GM19238 (cell line): ENCODE measurements at regions not wholly inside any gene's neighbourhood (a gene's known extent, or its start where the extent isn't known, plus 50 kb on each side); places are given as distances from the start of the nearest gene placed in this dataset.

Experiments
- DNase-seq: peaks from one replicate; pipeline ENCODE4 v3.0.0; 2011; ENCODE audit warnings: low spot score; ENCODE audit not compliant: insufficient read length

DNA sequence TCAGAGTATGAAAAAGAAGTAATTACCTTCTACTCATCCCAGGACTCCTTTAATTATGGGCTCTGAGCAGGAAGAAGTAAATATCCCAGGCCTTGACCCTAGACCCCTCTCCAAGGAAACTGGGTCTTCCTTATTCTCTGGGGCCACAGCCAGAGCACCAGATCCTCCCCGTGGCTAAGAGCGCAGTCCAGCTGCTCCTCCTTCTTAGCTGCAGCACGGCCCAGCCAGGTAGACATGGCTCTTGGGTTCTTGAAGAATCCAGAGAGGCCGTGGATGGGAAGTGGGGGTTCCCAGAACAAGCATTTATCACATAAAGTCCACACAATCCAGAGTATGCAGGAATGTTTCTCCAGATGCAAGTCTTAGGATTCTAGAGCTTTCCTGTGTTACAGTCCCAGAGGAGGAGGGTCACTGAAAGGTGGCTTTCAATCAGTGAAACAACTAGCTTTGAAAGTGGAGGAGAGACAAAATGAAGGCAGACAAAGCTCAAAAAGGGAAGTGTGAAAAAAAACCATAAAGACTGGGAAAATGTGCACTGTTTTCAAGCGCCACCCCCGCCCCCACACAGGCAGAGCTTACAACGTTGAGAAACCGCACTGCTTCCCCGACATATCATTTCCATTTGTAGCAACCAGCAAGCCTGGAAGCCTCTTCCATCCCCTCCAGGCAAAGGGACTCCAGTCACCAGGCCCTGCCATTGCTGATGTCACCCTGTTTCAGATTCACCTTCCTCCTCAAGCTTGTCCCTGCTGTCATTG, 396.5 kb upstream of the MKI67 start:
- DNase-seq, result no peak

DNA sequence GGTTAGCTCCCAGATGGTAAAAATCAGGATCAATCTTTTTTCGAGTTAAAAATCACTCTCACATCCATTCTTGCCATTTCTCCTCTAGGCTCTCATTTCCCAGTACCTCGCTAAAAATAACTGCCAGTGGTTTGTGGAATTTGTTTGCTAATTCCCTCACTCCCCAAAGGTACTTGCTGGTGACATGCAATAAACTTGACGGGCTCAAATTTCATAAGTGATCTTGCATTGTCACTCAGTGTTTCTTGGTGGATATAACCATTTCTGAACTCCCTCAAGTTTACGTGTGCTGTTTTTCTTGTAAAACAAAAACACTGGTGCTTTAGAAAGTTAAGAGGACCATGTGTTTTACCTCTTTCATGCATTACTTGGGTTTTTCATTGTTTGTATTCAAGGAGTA, 399.2 kb upstream of the MKI67 start:
- DNase-seq, result no peak

DNA sequence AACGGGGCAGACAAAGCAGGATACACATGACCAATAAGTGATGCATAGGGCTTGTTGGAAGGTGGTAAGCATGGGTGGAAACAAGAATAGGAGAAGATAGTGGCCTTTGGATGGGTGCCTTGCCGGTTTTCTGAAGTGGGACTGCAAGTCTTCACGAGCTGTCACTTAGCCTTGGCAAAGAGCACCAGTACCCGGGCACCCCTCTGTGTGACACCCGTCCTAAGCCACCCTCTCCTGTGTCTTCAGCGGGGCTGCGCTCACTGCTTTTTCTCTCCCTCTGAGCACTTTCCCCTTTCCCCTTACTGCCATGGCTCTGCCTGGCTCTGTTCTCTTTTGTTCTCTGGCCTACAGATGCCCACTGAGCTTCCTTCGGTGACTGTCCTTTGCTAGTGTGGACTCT, 399.7 kb upstream of the MKI67 start:
- DNase-seq, result no peak

DNA sequence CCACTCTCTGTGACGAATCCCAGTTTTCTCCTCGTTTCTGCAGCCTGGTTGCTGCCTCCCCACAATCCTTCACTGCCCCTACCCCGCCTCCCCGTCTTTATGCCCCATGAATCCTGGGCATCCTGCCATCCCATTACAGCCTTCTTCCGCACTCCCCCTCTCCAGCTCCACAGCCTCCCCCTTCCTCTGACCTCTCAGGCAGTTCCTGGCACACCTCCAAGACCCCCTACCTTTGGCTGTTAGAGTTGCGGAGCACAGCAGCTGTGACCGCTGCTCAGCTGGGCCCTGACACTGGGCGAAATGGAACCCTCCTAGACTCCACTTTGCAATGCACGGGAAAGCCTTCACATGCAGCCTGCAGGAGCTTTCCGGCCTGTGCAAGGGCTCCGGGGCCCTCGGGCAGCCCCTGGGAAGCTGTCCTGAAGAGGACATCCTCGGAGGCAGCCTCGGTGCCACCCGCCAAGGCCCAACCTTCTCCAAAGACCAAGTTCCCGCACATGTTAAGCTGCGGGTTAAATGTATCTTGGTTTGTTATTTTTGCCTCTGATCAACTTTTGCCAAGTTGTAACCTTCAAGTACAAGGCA, 400.7 kb upstream of the MKI67 start:
- DNase-seq, result no peak

DNA sequence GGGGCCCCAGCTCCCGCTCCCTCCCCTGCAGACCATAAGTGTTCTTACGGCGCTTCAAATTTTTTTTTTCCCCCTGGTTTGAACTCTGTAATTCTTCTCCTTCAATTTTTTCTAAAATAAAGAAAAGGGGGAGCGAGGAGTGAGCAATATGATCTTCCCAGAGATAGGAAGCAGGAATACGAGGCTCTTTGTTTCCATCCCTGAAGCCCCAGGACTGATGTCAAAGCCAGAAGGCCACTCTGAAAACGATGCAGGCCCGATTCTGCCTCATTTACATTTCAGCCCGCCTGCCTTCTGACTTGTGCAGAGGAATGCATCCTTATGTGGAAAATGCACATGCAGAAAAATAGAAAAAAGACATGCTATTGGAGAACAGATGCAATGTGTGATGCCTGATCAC, 401.5 kb upstream of the MKI67 start:
- DNase-seq, result no peak

DNA sequence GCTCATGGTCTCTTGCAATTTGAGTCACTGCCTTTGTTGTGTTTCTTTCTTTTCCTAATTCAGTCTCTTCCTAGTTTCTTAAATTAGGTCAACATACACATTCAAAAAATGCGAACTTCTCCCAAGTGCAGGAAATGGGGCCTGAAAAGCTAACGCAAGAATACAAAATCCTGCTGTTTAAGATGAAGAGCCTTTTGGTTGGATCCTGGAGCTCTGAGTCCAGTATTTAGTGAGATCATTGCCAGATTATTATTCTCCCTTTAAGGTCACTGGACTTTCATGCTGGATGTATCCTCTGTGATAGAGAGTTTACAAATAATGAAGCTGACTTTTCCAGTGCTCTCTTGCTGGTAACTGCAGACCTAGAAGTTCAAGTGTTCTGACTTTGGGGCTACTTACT, 401.9 kb upstream of the MKI67 start:
- DNase-seq, result no peak

DNA sequence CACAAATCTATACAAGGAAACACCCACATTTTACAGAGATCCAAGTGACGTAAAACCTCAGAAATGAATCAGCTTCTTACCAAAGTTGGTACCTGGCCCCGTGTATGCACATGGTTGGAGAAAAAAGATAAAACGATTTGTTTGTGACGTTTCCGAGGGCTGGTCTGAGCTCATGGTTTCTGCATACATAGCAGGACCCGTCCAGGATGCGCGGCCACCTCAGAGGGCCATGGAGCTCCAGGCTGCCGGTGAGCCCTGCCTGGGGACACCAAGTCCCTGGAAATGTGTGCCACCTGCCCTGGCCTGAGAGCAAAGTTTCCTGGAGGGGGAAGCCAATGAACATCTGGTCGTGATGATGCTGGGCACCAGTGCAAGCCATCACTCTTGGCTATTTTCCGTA, 402.6 kb upstream of the MKI67 start:
- DNase-seq, result no peak

DNA sequence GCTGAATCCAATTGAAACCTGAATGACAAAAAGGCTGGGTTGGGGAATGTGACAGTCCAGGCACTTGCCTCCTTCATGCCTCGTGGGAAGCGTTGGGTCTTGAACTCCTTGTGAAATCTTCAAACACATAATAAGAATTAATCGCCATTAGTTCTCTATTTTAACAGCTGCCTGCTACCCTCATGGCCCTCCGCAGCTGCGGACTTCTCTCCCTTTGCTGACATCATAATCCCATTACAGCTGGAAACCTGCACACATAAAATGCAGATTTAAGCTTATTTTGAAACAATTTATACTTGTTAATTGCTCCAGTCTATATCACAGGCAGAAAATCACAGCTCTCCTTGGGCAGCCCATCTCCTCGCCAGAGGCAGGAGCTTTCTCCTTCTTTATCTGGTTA, 403.0 kb upstream of the MKI67 start:
- no peak for DNase-seq

DNA sequence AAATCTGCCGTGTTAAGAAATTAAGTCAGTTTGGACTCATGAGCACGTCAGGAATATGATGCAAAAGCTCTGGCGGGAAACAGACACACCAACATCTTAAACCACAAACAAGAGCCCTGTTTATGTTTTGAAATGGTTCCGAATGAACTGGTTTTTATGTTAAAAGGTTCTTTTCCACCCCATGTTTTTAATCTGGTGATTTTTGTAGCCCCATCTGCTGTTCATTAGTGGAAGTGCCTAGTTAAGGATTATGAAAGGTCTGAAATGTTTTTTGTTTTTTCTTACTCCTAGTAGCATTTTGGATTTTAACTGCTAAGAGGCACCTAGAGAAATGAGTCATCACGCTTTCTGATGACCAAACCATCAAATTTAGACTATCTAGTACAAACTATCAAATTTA, 404.1 kb upstream of the MKI67 start:
- DNase-seq, result no peak

DNA sequence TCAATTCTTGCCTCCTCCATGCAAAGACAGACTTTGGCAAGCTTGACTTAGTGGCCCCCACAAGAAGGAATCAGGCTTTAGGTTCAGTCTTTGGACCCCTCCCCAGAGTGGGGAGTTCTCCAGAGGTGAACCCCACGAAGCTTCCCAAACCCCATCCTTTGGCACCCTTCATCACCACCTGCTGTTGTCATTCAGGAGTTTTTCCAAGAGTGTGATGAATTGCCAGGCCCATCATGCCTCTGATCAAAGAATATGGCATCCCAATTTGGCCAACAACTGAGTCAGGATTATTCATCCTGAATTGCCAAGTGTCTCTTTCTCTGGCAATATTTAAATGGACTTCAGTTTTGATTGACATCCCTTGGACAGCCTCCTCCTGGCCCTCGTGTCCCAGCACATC, 404.7 kb upstream of the MKI67 start:
- no peak for DNase-seq

DNA sequence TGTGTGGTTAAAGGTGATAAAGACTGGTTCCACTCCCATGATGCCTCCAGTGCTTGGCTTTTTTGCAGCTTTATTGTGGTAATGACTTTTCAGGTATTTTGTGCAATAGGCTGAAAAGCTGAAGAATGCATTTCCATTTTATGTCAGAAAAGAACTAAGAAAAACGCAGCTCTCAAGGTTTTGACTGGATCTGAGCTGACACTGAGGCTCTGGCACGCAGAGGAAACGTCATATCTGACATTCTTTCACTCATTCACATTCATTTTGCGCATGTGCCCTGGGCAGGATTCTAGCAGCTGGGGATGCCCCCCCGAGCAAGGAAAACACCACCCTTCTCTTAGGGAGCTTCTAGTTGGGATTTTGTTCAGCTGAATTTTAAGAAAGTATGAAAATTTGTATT, 408.5 kb upstream of the MKI67 start:
- no peak for DNase-seq

DNA sequence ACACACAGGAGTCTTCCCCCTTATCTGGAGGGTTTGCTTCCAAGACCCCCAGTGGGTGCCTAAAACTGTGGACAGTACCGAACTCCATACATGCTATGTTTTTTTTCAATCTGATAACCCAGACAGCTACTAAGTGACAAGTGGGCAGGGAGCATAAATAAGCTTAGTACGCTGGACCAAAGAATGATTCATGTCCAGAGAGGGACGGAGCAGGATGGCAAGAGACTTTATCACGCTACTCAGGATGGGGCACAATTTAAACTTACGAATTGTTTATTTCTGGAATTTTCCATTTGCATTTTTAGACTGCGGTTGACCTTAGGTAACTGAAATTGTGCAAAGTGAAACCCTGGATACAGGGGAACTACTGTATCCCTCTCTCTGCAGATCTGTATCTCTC, 410.0 kb upstream of the MKI67 start:
- no peak for DNase-seq

DNA sequence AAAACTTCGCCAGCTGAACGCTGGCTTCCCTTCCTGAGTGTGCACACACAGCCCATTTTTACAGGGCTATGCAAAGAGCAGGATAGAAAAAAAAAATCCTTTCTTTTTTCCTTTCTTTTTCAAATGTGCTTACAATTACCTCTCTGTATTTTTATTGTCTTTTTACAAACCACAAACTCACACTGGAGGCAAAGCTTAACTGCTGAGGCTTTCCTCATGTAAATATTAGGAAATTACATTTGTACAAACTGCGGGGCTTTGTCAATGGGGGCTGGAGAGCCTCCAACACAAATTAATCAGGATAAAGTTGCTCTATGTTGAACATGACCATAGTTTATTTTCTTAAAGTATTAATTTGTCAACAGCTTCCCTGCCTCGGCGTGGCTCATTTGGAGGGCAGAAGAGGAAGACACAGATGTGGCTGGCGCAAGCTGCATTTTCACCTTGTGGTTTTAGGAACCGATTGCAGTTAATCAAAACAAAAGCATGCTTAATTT, 411.7 kb upstream of the MKI67 start:
- no peak for DNase-seq

DNA sequence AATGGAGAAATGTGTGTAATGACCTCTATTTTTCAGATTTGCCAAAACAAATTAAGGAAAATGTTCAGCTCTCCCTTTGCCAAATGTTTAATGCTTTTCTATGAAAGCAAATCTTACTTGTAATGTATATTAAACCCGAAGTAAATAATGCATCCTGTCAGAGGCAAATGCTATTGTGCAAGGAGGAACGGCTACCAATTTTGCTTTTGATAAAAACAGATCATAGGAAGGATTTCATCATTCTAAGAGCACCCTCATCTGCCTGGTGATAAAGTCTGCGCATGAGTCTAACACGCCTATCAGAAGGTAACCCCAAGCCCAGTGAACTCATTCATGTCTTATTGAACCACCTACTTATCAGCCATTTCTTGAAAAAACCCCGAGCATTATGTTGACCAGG, 412.4 kb upstream of the MKI67 start:
- no peak for DNase-seq

DNA sequence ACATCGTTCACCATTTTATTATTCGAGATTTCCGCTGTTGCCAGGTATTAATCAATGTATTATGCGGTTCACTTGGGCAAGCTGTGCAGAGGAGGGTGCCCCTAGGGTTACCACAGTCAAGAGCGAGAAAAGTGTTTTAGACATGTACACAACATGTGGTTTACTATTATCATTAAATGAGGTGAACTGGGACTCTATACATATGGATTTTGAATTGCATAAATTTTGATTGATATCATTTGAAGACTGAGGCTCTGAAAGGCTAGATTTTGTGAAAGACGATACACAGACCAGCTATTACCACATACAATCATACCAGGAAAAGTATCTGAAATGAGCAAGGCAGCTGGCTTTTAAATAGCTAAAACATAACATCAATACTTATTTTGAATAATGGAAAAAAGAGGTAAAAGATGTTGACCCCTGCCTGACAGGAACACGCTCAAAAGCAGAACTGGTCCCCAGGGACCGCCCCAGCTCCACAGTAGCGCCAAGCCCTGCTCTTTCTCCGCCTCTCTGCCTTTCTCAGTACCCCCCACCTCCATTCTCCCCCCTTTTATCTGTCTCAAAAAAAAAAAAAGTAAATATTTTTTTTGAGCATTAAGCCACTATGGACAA, 413.4 kb upstream of the MKI67 start:
- DNase-seq, result no peak

DNA sequence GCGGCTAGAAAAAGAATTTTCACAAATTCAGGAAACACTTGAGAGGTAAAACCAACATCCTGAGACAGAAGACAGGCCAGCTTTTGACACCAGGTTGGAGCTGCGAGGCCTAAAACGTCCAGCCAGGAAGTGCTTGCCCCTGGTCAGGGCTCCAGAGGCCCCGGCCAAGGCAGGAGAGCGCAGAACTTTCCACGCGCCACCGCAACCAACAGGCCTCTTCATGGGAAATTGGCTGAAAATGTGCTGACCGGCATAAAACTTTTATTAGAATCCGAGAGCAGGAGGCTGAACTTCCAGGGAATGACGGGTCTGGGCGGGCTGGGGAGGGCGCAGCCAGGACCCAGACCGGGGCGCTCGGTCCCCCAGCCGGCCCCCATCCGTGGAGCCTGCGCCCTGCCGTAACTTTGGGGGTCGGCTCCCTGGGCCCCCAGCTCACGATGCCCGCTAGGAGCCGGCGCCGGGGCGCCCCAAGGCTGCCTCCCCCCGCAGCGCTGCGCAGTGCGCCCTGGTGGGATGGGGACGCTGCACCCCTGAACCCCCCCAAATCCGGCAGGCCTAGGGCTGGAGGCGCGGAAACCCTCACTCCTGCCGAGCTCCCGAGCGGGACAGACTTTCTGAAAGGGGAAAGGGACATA, 414.0 kb upstream of the MKI67 start:
- DNase-seq, result no peak

DNA sequence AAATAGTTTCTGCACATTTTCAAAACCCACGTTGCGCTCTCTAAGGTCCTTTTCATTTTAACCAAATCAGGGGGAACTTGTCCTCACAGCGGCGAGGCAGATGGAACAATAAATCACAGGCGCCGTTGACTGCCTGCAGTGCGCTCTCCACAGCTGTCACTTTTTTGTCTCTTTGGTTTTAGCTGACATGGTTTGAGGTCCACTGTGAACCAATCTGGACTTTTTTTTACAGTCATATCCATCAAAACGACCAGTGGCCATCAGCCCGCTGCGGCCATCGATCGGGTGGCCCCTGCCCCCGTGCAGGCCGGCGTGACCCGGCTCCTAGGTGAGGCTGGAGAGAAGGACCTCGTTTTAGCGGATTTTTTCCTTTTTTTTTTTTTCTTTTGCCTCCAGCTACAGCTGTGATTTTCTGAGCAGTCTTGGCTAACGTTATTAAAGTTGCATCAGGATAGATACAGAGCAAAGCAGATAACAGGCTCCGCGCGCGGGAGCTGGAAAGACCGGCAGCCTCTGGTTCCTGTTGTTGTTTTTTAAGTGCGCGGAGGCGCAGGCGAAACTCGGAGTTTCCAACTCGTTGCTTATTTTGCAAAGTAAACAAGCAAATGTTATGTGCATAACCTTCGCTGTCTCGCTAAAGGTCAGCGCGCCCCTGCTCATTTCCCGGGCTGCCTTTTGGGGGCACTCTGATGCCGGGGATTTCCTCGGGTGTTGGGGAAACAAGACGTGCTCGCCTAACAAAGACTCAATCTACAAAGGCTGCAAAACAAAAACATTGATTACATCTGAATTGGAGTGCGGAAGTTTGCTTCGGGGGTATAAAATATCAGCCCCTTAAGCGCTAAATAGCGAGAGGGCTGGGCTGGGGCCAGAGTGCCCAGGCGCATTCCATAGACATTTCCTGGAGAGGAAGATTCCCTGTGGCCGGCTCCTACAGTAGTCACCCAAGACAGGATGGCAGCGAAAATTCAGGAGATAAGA, 414.8 kb upstream of the MKI67 start:
- DNase-seq, result no peak

DNA sequence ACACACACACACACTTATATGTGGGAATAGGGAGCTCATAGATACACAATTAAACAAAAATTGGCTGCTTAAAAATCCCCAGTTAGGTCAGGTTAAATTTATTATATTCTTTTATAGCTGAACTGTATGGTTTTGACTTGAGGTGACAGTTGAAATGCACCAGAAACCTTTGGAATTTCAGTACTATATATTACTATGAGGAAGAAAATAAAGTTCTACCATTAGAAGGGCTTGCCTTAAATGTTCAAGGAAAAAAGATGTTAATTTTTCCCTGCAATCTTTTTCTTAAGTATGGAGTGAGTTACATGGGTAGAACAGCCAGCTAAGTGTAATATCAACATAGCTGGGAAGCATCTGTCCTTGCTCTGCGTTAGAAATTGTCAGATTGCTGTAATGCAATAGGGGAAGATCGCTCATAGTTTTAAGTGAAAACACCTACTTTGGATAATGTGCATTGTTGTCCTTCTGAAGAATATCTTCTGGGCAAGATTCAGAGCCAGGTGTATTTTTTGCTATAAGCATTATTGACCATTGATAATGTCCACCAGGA, 415.8 kb upstream of the MKI67 start:
- DNase-seq, result no peak

DNA sequence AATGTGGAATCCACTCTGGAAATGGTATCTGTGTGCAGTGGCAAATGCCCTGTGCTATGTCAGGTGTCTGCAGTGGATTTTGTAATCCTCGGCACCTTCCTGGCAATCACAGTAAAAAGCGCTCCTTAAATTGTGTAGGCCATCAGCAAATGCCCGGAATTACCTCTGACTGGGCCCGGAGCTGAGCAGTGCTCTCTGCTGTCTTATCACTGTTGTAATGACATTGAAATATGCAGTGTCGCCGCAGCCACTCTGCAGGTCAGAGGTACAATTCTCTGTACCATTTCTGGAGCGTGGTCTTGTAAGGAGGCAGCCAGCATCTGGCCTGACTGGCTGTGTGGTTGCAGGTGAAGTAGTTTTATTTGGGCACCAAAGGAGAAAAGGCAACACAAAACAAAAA, 416.4 kb upstream of the MKI67 start:
- no peak for DNase-seq

DNA sequence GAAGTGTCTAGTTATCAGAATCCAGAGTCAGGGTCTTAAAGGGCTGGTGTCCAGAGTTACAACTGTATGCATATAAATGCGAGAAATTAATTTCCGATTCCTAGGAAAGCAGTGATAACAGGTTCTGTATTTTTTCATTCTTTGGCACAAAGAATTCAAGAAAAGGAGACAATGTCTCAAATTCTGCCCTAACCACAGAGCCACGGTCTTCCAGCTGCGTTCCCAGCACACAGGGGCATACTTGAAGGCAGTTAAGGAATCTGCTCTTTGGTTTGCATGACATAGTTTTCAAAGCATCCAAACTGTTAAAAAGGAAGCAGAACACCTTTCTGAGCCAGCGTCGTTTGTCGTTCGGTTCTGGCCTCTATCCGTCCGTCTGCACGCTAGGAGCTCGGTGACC, 416.9 kb upstream of the MKI67 start:
- DNase-seq, result no peak

DNA sequence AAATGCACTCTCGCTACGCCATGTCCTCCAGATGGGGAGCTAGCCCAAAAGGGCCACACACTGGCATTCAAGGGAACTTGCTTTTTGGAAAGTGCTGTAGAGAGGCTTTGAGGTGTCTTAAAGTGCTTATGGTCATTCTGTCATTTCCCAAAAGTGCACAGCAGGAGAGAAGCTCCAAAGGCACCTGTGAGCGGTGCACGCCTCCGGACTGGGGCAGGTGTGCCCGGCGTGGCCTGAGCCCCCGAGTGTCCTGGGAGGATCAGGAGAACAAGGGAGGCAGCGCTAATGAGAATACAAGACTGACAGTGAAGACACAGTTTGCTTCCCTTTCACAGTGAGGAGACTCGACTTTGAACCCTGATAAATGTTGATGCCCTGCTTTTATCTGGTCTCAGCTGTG, 419.0 kb upstream of the MKI67 start:
- no peak for DNase-seq
